Brain microvascular endothelial cell (primary cell): ENCODE measurements at regions not wholly inside any gene's neighbourhood (a gene's known extent, or its start where the extent isn't known, plus 50 kb on each side); places are given as distances from the start of the nearest gene placed in this dataset.

Experiments
- DNase-seq: peaks from one replicate; pipeline ENCODE4 v3.0.0-alpha.2; 2020
- H3K27ac ChIP-seq: fragments of 250-450 bp; sonication (Bioruptor Pico); 2 replicates; pipeline ENCODE4 v1.5.1; 2020; ENCODE audit warnings: mild to moderate bottlenecking, moderate library complexity
- H3K27me3 ChIP-seq: fragments of 250-450 bp; sonication (Bioruptor Pico); replicated peaks from 2 replicates; pipeline ENCODE4 v1.5.1; 2020; ENCODE audit warnings: mild to moderate bottlenecking
- H3K36me3 ChIP-seq: fragments of 250-450 bp; sonication (Bioruptor Pico); replicated peaks from 2 replicates; pipeline ENCODE4 v1.5.1; 2020; ENCODE audit warnings: mild to moderate bottlenecking
- H3K4me3 ChIP-seq: 2 replicates; pipeline ENCODE4 v1.5.1; 2011; ENCODE audit warnings: low read depth, mild to moderate bottlenecking, control low read depth, low read length, moderate library complexity
- CTCF ChIP-seq: IDR thresholded peaks from 2 replicates; pipeline ENCODE4 v1.5.1; 2011; ENCODE audit warnings: low read depth, mild to moderate bottlenecking, moderate library complexity, low read length, control low read depth, inconsistent platforms; ENCODE audit errors: missing control alignments
- in situ Hi-C: cut with HindIII; loops from 2 replicates; pipeline ENCODE4 v1.10.0; 2017; ENCODE audit warnings: low sequenced_read_pairs, low pct_ligation_motif_present

DNA sequence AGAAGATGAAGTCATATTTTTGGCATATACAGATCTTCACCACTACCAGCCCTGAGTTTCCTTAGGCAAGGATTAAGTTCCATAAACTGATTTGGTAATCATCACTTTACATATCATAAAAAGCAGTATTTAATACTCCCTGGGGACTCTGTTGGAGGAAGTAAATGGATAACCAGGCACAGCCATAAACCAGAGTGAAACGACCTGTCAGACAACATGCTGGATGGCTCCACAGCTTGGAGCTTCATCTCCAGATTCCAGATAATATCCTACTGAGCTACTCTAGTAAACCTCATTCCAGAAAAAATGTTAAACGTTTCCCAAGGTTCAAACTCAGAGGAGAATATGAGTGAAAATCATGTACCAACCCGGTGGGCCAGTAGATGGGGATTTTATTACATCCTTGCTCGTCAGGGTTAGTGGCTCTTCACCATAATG, 109.2 kb downstream of the BASP1 start:
- no peak for DNase-seq
- TF ChIP-seq CTCF = no peak
- in situ Hi-C loops = no loop called here

DNA sequence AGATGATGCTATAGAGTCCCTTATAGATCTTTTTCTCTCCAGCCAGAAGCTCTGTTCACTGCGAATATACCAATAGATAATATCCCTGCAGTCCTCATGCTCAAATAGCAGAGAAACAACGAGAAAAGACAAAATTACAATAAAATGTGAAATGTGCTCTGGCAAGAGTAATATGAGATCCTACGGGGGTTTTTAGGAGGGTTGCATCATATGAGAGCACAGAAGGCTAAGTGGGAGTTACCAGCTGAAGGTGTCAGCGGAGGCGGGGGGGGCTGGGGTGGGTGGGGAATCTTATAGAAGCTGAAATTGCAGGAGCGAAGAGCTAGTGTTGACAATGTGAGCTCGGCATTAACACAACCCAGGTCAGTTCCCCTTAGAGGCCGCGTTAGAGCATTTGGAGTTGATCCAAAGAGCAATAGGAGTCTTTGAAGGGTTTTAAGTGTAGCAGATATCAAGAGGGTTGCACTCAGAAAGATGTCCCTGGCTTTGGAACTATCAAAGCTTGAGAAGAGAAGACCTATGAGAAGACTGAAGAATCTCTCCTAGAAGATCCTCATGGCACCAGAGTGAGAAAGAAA, 109.7 kb downstream of the BASP1 start:
- no peak for TF ChIP-seq CTCF
- Histone ChIP-seq H3K4me3 (no peak overlapping the region), H3K27ac (no peak overlapping the region), H3K36me3 (no peaks in the 10 kb centered on the region), H3K27me3 (no peaks in the 10 kb centered on the region)
- DNase-seq = no peak
- in situ Hi-C loops = no loop called here

More for the DNA sequence above, 109.2 kb downstream of the BASP1 start:
- H3K27ac ChIP-seq = no peak overlapping the region
- no peaks in the 10 kb centered on the region for H3K27me3 ChIP-seq
- no peaks in the 10 kb centered on the region for H3K36me3 ChIP-seq
- H3K4me3 ChIP-seq = no peak overlapping the region

DNA sequence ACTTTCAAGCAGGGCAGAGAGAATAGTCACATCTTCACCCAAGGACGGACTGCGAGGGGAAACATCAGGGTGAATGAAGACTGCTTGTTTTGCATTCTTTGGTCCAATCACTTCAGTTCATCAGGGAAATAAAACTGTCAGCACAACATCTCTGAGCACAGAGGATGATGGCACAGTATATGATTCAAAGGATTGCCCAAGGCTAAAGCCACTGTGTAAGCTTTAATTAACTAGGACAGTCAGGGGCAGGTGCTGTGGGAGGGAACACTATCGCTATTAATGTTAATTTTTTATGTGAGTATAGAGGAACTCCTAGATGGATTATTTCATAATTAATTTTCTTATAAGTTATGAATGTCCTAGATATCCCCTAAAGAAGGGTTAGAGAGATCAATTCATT, 112.1 kb downstream of the BASP1 start:
- no peaks in the 10 kb centered on the region for H3K27me3 ChIP-seq
- H3K27ac ChIP-seq = no peak overlapping the region
- H3K36me3 ChIP-seq = no peaks in the 10 kb centered on the region
- H3K4me3 ChIP-seq = no peak overlapping the region
- TF ChIP-seq CTCF = no peak
- in situ Hi-C loops = no loop called here
- no peak for DNase-seq

DNA sequence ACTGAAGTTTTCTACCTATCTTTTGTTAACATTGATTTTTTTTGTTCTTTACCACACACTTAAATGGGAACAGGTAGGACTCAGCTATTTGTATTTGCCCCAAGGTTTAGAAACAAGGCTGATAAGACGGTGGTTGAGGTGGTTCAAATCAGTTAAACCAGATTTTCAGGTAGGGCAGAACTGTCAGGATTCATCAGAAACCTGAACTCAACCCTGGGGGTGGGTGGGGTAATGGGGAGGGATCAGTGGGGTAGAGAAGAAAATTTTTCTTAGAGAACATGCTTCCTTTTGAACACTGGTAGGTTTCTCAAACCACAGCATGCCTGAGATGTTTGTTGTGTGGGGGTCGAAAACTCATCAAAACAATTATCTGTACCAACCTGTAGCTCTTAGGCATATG, 113.0 kb downstream of the BASP1 start:
- no peaks in the 10 kb centered on the region for H3K27me3 ChIP-seq
- no peak overlapping the region for H3K4me3 ChIP-seq
- no peak overlapping the region for H3K27ac ChIP-seq
- no peaks in the 10 kb centered on the region for H3K36me3 ChIP-seq
- TF ChIP-seq CTCF = no peak
- DNase-seq = no peak
- in situ Hi-C loops = no loop called here

- Histone ChIP-seq H3K36me3 (no peaks in the 10 kb centered on the region), H3K4me3 (no peak overlapping the region), H3K27ac (no peak overlapping the region), H3K27me3 (no peaks in the 10 kb centered on the region)
- no peak for TF ChIP-seq CTCF
- in situ Hi-C loops = no loop called here
- DNase-seq = no peak
These were observed 114.2 kb downstream of the BASP1 start for GRCh38 chr5:17331651-17332050.

DNA sequence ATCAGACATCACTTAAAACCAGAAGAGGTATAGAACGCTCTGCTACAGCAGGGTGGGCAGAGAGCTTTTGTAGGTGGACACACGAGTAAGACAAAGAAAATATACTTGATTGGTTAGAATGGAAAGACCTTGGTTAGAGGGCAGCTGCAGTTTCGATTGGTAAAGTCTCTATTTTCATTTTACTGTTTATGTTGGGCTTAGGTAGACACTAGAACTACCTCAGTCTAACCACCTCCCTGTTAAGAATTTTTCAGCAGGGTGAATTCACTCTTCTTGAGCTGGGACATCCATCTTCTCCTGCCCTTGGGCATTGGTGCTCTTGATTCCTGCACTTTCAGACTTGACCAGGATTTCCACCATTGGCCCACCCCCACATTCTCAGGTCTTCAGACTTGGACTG, 116.3 kb downstream of the BASP1 start:
- TF ChIP-seq CTCF = no peak
- no peak for DNase-seq
- in situ Hi-C loops = no loop called here

More for the DNA sequence above, 116.3 kb downstream of the BASP1 start:
- Histone ChIP-seq H3K27ac (no peak overlapping the region), H3K4me3 (no peak overlapping the region), H3K27me3 (no peaks in the 10 kb centered on the region), H3K36me3 (no peaks in the 10 kb centered on the region)
